ENCODE measurements at regions not wholly inside any gene's neighbourhood (a gene's known extent, or its start where the extent isn't known, plus 50 kb on each side); places are given as distances from the start of the nearest gene placed in this dataset.
A peak's percentile ranks its signal among the peaks of the same experiment; 100 is the strongest.

- DNase-seq = no peak
Measured at GRCh38 chr14:65252482-65253255, 150.4 kb upstream of the MAX start.

- DNase-seq = no peak
Measured at GRCh38 chr14:65255029-65255545, 152.8 kb upstream of the MAX start.

- peak in 1 of 2 donors; percentile 13 for DNase-seq
Measured at GRCh38 chr14:65255583-65256461, 153.5 kb upstream of the MAX start.

GRCh38 chr14:65256714-65257113, 154.4 kb upstream of the MAX start:
- DNase-seq = no peak

- no peak for DNase-seq
Measured at GRCh38 chr14:65257425-65257824, 155.1 kb upstream of the FUT8 start.

- no peak for DNase-seq
Measured at GRCh38 chr14:65258391-65258790, 154.1 kb upstream of the FUT8 start.

- DNase-seq = no peak
Measured at GRCh38 chr14:65259000-65259399, 153.5 kb upstream of the FUT8 start.

GRCh38 chr14:65260786-65261185, 151.7 kb upstream of the FUT8 start:
- no peak for DNase-seq

GRCh38 chr14:65261425-65261920, 151.1 kb upstream of the FUT8 start:
- no peak for DNase-seq

- no peak for DNase-seq
Measured at GRCh38 chr14:65261946-65262345, 150.6 kb upstream of the FUT8 start.

GRCh38 chr14:65263177-65263788, 149.2 kb upstream of the FUT8 start:
- no peak for DNase-seq

GRCh38 chr14:65267856-65268255, 144.7 kb upstream of the FUT8 start:
- no peak for DNase-seq

- no peak for DNase-seq
Measured at GRCh38 chr14:65268594-65268993, 143.9 kb upstream of the FUT8 start.

GRCh38 chr14:65269732-65270131, 142.8 kb upstream of the FUT8 start:
- no peak for DNase-seq

- DNase-seq = no peak
Measured at GRCh38 chr14:65277027-65277426, 135.5 kb upstream of the FUT8 start.

- no peak for DNase-seq
Measured at GRCh38 chr14:65277580-65278270, 134.8 kb upstream of the FUT8 start.

GRCh38 chr14:65278589-65278988, 133.9 kb upstream of the FUT8 start:
- no peak for DNase-seq

GRCh38 chr14:65279510-65279909, 133.0 kb upstream of the FUT8 start:
- DNase-seq = no peak

GRCh38 chr14:65279958-65280357, 132.6 kb upstream of the FUT8 start:
- no peak for DNase-seq

GRCh38 chr14:65280653-65281052, 131.9 kb upstream of the FUT8 start:
- DNase-seq = no peak

- peak in 1 of 2 donors; percentile 28 for DNase-seq
Measured at GRCh38 chr14:65281991-65282895, 130.3 kb upstream of the FUT8 start.

GRCh38 chr14:65282896-65283253, 129.7 kb upstream of the FUT8 start:
- DNase-seq = no peak

Data from CD4-positive, alpha-beta T cell treated with Interleukin-4 for 1 hour (primary cell).